IPS-18c (cell line): ENCODE measurements at regions not wholly inside any gene's neighbourhood (a gene's known extent, or its start where the extent isn't known, plus 50 kb on each side); places are given as distances from the start of the nearest gene placed in this dataset.
"Not testable (repeated sequence)": the region's sequence is repeated elsewhere in the genome, so short reads cannot be mapped to it uniquely, and the experiment has no call there.

Source experiments
- H3K4me3 ChIP-seq: 2 replicates; pipeline ENCODE4 v1.7.0; 2013; ENCODE audit warnings: low read depth, mild to moderate bottlenecking, low read length, moderate library complexity; ENCODE audit not compliant: insufficient read depth
- H3K9me3 ChIP-seq: one replicate; pipeline ENCODE4 v1.6.1; 2013; ENCODE audit warnings: mild to moderate bottlenecking, low read length, moderate library complexity; ENCODE audit not compliant: control insufficient read depth, insufficient read depth

- Histone ChIP-seq H3K9me3 (no peaks in the 10 kb centered on the region), H3K4me3 (no peak overlapping the region)
Observed at GRCh38 chr17:70517816-70518215, 348.5 kb downstream of the KCNJ2 start.

DNA sequence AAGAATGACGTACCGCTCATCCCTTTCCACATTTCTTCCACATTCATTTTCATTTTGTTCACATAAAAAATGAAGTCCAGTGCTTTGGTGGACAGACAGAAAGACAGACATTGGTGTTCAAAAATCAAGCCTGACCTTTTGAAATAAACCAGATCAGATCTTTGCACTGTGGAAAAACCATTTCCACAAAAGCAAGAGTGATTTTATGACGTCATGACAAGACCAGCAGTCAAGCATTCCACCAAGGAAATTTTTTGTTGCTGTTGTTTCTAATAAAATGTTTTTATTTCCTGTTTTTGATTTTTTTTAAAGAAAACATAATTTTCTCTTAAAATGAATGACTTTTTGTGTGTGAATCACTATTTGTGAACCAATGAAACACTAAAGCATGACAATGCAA lies 350.0 kb downstream of the KCNJ2 start:
- Histone ChIP-seq H3K9me3 (no peaks in the 10 kb centered on the region), H3K4me3 (no peak overlapping the region)

DNA sequence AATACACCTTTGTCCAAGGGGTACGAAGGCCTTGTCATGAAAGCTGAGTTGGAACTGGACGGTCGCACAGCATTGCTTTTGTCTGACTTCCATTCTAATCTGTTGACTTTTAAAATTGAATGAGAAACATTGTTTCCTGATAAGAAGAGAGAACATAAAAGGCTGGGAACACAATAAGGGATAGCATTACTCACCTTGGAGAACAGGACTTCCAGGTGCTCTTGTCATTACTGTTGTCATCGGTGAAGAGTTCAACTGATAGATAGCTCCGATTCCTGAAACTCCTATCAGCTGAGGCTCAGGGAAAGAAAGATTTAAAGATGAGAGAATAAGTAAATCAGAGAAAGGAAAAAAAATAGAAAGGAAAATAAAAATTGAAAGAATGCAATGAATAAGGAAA lies 351.1 kb downstream of the KCNJ2 start:
- H3K9me3 ChIP-seq: no peaks in the 10 kb centered on the region
- H3K4me3 ChIP-seq: no peak overlapping the region

GRCh38 chr17:70520956-70521355 lies 351.6 kb downstream of the KCNJ2 start:
- Histone ChIP-seq H3K4me3 (no peak overlapping the region), H3K9me3 (no peaks in the 10 kb centered on the region)

- H3K4me3 ChIP-seq: no peak overlapping the region
- H3K9me3 ChIP-seq: no peaks in the 10 kb centered on the region
Observed at GRCh38 chr17:70521821-70522256, 352.5 kb downstream of the KCNJ2 start.

- Histone ChIP-seq H3K9me3 (no peaks in the 10 kb centered on the region), H3K4me3 (no peak overlapping the region)
Observed at GRCh38 chr17:70523426-70523825, 354.1 kb downstream of the KCNJ2 start.

DNA sequence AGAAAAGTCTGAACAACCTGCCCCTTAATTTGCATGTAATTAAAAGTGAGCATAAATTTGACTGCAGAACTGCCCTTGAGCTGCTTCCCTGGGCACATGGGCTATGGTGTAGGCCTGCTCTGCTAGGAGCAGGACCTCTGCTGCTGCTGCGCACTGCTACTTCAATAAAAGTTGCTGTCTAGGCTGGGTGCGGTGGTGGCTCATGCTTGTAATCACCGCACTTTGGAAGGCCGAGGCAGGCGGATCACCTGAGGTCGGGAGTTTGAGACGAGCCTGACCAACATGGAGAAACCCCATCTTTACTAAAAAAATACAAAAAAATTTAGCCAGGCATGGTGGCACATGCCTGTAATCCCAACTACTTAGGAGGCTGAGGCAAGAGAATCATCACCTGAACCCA lies 355.7 kb downstream of the KCNJ2 start:
- not testable (repeated sequence) for H3K4me3 ChIP-seq, H3K9me3 ChIP-seq

GRCh38 chr17:70525961-70526360 lies 356.6 kb downstream of the KCNJ2 start:
- Histone ChIP-seq H3K9me3 (no peaks in the 10 kb centered on the region), H3K4me3 (no peak overlapping the region)

- Histone ChIP-seq H3K4me3 (no peak overlapping the region), H3K9me3 (no peaks in the 10 kb centered on the region)
Observed at GRCh38 chr17:70527364-70527888, 358.1 kb downstream of the KCNJ2 start.

DNA sequence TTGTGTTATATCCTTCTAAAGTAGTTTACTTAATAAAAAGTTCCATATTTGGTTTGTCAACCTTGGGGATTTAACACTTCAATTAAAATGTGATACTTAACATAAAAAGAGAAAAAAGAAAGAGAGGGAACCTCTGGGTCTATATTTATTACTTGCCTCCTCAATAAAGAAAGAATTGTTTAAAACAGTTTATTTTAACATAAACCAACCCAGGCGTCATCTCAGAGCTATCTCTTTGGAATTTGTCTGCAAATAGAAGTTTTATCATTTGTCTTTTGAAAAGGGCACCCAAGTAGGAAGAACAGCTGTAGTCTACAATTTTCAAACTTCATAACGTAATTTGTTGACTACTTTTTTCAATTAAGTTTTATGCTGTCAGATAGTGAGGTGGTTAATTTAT lies 364.1 kb downstream of the KCNJ2 start:
- Histone ChIP-seq H3K4me3 (no peak overlapping the region), H3K9me3 (no peaks in the 10 kb centered on the region)

- no peak overlapping the region for H3K4me3 ChIP-seq
- no peaks in the 10 kb centered on the region for H3K9me3 ChIP-seq
Observed at GRCh38 chr17:70535986-70536385, 366.7 kb downstream of the KCNJ2 start.

- Histone ChIP-seq H3K9me3 (peaks cover 2% of the 10 kb centered on the region), H3K4me3 (no peak overlapping the region)
Observed at GRCh38 chr17:70539132-70539924, 370.0 kb downstream of the KCNJ2 start.

DNA sequence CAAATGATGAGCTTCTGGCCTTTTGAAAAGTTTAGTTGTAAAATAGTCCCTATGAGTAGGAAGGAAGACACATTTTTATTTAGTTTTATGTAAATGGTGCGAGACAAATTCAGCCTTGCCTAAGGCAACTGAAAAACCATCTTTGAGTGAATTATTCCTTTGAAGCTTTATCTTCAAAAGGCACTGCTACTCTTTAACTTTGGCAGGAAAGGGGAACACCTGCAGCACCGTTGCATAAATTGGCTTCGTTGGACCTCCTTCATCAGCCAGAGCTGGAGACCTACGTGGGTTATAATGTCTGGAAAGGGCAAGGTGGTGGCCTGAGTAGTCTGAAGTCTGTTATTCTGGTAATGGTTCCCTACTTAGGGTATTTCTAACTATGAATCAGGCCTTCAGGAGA lies 373.5 kb downstream of the KCNJ2 start:
- Histone ChIP-seq H3K9me3 (peaks cover 2% of the 10 kb centered on the region), H3K4me3 (no peak overlapping the region)

DNA sequence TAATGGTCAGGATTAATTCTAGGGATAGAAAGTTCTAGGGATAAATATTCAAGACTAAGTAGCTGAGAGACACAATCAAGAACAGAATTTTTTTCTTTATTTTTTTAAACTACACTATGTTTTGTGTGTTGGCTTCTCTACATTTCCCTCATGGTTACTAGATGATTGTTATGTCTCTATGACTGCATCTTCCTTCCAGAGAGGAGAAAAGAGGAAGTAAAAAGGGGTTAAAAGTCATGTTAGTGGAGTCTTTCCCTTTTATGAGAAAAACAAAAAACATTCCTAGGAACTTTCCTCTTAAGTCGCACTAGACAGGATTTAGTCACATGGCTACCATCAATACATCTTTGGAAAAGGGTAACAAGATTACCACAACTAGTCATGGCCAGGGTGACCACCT lies 375.0 kb downstream of the KCNJ2 start:
- no peak overlapping the region for H3K4me3 ChIP-seq
- peaks cover 2% of the 10 kb centered on the region for H3K9me3 ChIP-seq

DNA sequence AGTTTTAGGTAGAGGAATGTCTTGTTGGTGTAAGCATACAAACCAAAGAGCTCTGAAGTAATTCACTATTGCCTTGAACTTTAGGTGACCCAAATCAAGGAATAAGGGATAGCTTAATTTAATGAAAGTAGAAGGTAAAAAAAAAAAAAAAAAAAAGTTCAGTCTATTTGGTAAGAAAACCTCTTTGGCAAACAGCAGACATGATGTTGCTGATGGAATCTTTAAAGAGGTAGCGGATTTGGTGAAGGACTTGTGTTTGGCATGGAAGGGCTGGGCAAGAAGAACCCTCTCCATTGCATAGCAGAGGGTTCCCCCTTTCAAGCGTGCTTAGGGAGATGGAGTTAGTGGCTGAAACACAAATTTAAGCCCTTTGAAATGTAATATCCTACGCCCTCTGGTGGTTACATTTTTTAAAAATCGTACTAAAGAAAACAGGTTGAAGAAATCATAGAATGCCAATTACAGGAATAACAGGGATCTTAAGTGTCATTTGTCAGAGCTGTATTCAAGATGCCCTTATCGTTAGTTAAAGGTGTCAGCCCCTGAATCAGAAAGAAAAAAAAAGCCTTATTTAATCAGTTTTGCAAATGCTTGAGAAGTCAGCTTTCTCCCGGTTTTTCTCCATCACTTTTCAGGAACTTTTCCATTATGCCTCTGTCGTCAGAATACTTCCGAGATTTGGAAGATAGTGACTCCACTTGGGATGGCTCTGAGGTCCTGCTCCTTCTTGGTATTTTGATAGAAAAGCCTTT lies 383.1 kb downstream of the KCNJ2 start:
- Histone ChIP-seq H3K9me3 (no peaks in the 10 kb centered on the region), H3K4me3 (no peak overlapping the region)

- Histone ChIP-seq H3K4me3 (no peak overlapping the region), H3K9me3 (no peaks in the 10 kb centered on the region)
Observed at GRCh38 chr17:70552982-70553334, 383.6 kb downstream of the KCNJ2 start.

GRCh38 chr17:70555723-70556122 lies 386.4 kb downstream of the KCNJ2 start:
- H3K4me3 ChIP-seq: no peak overlapping the region

GRCh38 chr17:70558821-70559220 lies 389.5 kb downstream of the KCNJ2 start:
- no peak overlapping the region for H3K4me3 ChIP-seq
- H3K9me3 ChIP-seq: no peaks in the 10 kb centered on the region

More at GRCh38 chr17:70555723-70556122, 386.4 kb downstream of the KCNJ2 start:
- H3K9me3 ChIP-seq: no peaks in the 10 kb centered on the region
